DND-41 (cell line): ENCODE measurements at regions not wholly inside any gene's neighbourhood (a gene's known extent, or its start where the extent isn't known, plus 50 kb on each side); places are given as distances from the start of the nearest gene placed in this dataset.

Experiments
- ATAC-seq: fragments of 200-7000 bp; cut with Tn5 transposase; 3 replicates; pipeline ENCODE4 v1.9.1; 2021; ENCODE audit warnings: low read depth; ENCODE audit not compliant: insufficient read depth
- DNase-seq: peaks from one replicate; pipeline ENCODE4 v3.0.0-alpha.2; 2020
- H2AFZ ChIP-seq: 2 replicates; pipeline ENCODE4 v1.6.0; 2012; ENCODE audit warnings: low read depth, low read length
- H3K27ac ChIP-seq: 2 replicates; pipeline ENCODE4 v1.5.1; 2012; ENCODE audit warnings: low read length, inconsistent platforms
- H3K27me3 ChIP-seq: fragments of 200-600 bp; sonication (generic); 2 replicates; pipeline ENCODE4 v1.6.0; 2012; ENCODE audit warnings: low read length, mild to moderate bottlenecking, inconsistent platforms; ENCODE audit not compliant: insufficient read depth, poor library complexity
- H3K36me3 ChIP-seq: 2 replicates; pipeline ENCODE4 v1.5.1; 2012; ENCODE audit warnings: low read length, inconsistent platforms; ENCODE audit not compliant: insufficient read depth
- H3K4me1 ChIP-seq: 2 replicates; pipeline ENCODE4 v1.5.1; 2012; ENCODE audit warnings: mild to moderate bottlenecking, low read length; ENCODE audit not compliant: insufficient read depth
- H3K4me2 ChIP-seq: 2 replicates; pipeline ENCODE4 v1.6.0; 2012; ENCODE audit warnings: mild to moderate bottlenecking, moderate library complexity, low read length, inconsistent platforms; ENCODE audit not compliant: insufficient read depth
- H3K4me3 ChIP-seq, 2 experiments: fragments of 200-600 bp in 1 of 2; shearing (Covaris generic) in 1 of 2; 2 replicates each; pipeline ENCODE4 v1.5.1; 2012 to 2016; ENCODE audit warnings: inconsistent platforms in 2 of 2, low read length in 2 of 2, mild to moderate bottlenecking in 2 of 2, low read depth in 1 of 2, moderate library complexity in 1 of 2
- H3K79me2 ChIP-seq: 2 replicates; pipeline ENCODE4 v1.6.0; 2012; ENCODE audit warnings: low read length, inconsistent platforms; ENCODE audit not compliant: insufficient read depth
- H3K9ac ChIP-seq: 2 replicates; pipeline ENCODE4 v1.6.0; 2012; ENCODE audit warnings: low read depth, mild to moderate bottlenecking, inconsistent platforms, low read length, moderate library complexity
- H3K9me3 ChIP-seq: 2 replicates; pipeline ENCODE4 v1.5.1; 2012; ENCODE audit warnings: low read length, moderate library complexity, mild to moderate bottlenecking, inconsistent platforms; ENCODE audit not compliant: insufficient read depth, severe bottlenecking
- H4K20me1 ChIP-seq: 2 replicates; pipeline ENCODE4 v1.6.0; 2012; ENCODE audit warnings: low read length; ENCODE audit not compliant: insufficient read depth
- EZH2 ChIP-seq: IDR thresholded peaks from 3 replicates; pipeline ENCODE4 v1.6.1; 2012; ENCODE audit warnings: borderline replicate concordance, low read depth, mild to moderate bottlenecking, moderate library complexity, low read length, inconsistent platforms; ENCODE audit not compliant: severe bottlenecking
- TF ChIP-seq, protein P1 (sequence below): IDR thresholded peaks from 2 replicates; pipeline ENCODE4 v1.5.1; 2012; ENCODE audit warnings: borderline replicate concordance, low read length, moderate library complexity, mild to moderate bottlenecking; ENCODE audit not compliant: poor library complexity, severe bottlenecking; ENCODE audit errors: extremely low read depth

GRCh38 chr1:81605023-81605422 is 195.7 kb upstream of the ADGRL2 start:
- no peak overlapping the region for H3K9ac ChIP-seq
- H2AFZ ChIP-seq, result no peak overlapping the region
- H3K4me1 ChIP-seq, result no peaks in the 10 kb centered on the region
- H3K27me3 ChIP-seq, result no peaks in the 10 kb centered on the region
- no peak for DNase-seq
- no peaks in the 10 kb centered on the region for H3K36me3 ChIP-seq
- H3K9me3 ChIP-seq, result no peaks in the 10 kb centered on the region
- H3K4me3 ChIP-seq, result no peak overlapping the region
- H3K4me2 ChIP-seq, result no peak overlapping the region
- no peaks in the 10 kb centered on the region for H4K20me1 ChIP-seq
- no peak for ATAC-seq
- no peak overlapping the region for H3K27ac ChIP-seq
- H3K79me2 ChIP-seq, result no peaks in the 10 kb centered on the region
- TF ChIP-seq, protein P1, sequence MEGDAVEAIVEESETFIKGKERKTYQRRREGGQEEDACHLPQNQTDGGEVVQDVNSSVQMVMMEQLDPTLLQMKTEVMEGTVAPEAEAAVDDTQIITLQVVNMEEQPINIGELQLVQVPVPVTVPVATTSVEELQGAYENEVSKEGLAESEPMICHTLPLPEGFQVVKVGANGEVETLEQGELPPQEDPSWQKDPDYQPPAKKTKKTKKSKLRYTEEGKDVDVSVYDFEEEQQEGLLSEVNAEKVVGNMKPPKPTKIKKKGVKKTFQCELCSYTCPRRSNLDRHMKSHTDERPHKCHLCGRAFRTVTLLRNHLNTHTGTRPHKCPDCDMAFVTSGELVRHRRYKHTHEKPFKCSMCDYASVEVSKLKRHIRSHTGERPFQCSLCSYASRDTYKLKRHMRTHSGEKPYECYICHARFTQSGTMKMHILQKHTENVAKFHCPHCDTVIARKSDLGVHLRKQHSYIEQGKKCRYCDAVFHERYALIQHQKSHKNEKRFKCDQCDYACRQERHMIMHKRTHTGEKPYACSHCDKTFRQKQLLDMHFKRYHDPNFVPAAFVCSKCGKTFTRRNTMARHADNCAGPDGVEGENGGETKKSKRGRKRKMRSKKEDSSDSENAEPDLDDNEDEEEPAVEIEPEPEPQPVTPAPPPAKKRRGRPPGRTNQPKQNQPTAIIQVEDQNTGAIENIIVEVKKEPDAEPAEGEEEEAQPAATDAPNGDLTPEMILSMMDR, result no peak
- TF ChIP-seq EZH2, result no peak

DNA sequence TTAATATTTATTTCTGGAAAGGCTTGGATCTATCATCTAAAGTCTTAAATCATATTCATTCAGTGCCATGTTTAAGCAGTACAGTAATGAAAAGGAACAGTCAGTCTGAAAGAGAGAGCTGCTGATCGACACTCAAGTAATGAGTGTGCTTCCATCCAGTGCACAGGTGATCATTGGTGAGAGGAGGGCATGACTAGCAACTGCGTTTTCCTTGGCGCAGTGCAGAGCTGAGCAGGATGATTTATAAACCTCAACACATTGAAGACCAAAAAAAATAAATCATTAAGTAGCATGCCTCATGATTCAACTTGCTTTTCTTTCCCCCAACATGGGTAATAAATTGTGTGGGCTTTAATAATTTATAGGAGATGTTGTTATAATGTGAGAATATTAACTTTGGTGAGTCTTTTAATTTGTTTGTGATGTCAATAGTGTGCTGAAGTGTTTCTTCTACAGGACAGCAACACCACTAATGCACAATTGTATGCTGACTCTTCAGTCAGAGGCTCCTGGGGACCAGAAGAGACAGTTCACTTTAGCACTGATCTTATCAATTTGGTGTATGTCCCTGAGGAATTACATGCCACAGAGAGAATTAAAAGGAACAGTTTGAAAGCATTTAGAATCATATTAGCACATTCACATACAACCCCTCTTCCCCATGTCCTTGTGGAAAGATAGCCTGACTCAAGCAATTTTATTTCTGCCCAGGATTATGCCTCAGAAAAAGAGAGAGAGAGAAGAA is 199.7 kb upstream of the ADGRL2 start:
- no peak for ATAC-seq
- DNase-seq, result no peak
- no peak overlapping the region for H3K27ac ChIP-seq

GRCh38 chr1:81600363-81600762 is 200.4 kb upstream of the ADGRL2 start:
- Histone ChIP-seq H2AFZ (no peak overlapping the region), H3K36me3 (no peaks in the 10 kb centered on the region), H3K9me3 (no peaks in the 10 kb centered on the region), H3K9ac (no peak overlapping the region), H3K79me2 (no peaks in the 10 kb centered on the region), H4K20me1 (no peaks in the 10 kb centered on the region), H3K4me1 (no peaks in the 10 kb centered on the region), H3K27me3 (no peaks in the 10 kb centered on the region), H3K4me3 (no peak overlapping the region), H3K4me2 (no peak overlapping the region), H3K27ac (no peak overlapping the region)
- DNase-seq, result no peak
- no peak for ATAC-seq
- TF ChIP-seq, protein P1, result no peak
- TF ChIP-seq EZH2, result no peak

More for the DNA sequence above, 199.7 kb upstream of the ADGRL2 start:
- H3K4me2 ChIP-seq, result no peak overlapping the region
- no peak overlapping the region for H3K9ac ChIP-seq
- no peaks in the 10 kb centered on the region for H3K9me3 ChIP-seq
- no peaks in the 10 kb centered on the region for H3K4me1 ChIP-seq
- no peaks in the 10 kb centered on the region for H3K36me3 ChIP-seq
- H4K20me1 ChIP-seq, result no peaks in the 10 kb centered on the region
- H3K4me3 ChIP-seq, result no peak overlapping the region
- no peak for TF ChIP-seq EZH2
- TF ChIP-seq, protein P1, result no peak
- H2AFZ ChIP-seq, result no peak overlapping the region
- no peaks in the 10 kb centered on the region for H3K79me2 ChIP-seq
- H3K27me3 ChIP-seq, result no peaks in the 10 kb centered on the region
